ENCODE measurements at regions not wholly inside any gene's neighbourhood (a gene's known extent, or its start where the extent isn't known, plus 50 kb on each side); places are given as distances from the start of the nearest gene placed in this dataset.
A peak's percentile ranks its signal among the peaks of the same experiment; 100 is the strongest.

GRCh38 chr7:142626420-142627035, 122.7 kb upstream of the PRSS1 start:
- TF ChIP-seq CTCF (conservative IDR thresholded peaks at IDR 0.05; ENCODE audit: low read depth in 2 of 2) (peak; percentile 79 to 92), POLR2AphosphoS5 (IDR thresholded peaks at IDR 0.05; ENCODE audit: low read depth) (no peak), NANOG (IDR thresholded peaks at IDR 0.05; ENCODE audit: borderline replicate concordance) (no peak), REST (IDR thresholded peaks at IDR 0.05; ENCODE audit: unreplicated experiment) (no peak), EZH2phosphoT487 (IDR thresholded peaks at IDR 0.05; ENCODE audit: unreplicated experiment) (no peak), ZNF331 (CRISPR knock-in tag; IDR thresholded peaks at IDR 0.05; ENCODE audit: low read depth) (no peak), EZH2 (IDR thresholded peaks at IDR 0.05; ENCODE audit: low read depth, unreplicated experiment) (no peak), JUNB (IDR thresholded peaks at IDR 0.05; ENCODE audit: unreplicated experiment) (no peak), ETS1 (IDR thresholded peaks at IDR 0.05) (no peak), CREB1 (CRISPR knock-in tag; IDR thresholded peaks at IDR 0.05; ENCODE audit: low read depth) (no peak)

Data from GM23338 (cell line).